ENCODE measurements at regions not wholly inside any gene's neighbourhood (a gene's known extent, or its start where the extent isn't known, plus 50 kb on each side); places are given as distances from the start of the nearest gene placed in this dataset.

- TF ChIP-seq GABPA (IDR thresholded peaks at IDR 0.05; ENCODE audit: low read depth): no peak
- no peak for TF ChIP-seq CTCF (IDR thresholded peaks at IDR 0.05; ENCODE audit: insufficient read depth, low read length)
- no peak for TF ChIP-seq REST (IDR thresholded peaks at IDR 0.05; ENCODE audit: insufficient replicate concordance, low read depth)
- TF ChIP-seq SPI1 (IDR thresholded peaks at IDR 0.05; ENCODE audit: borderline replicate concordance, low read depth): no peak
- TF ChIP-seq POLR2AphosphoS5 (IDR thresholded peaks at IDR 0.05; ENCODE audit: low read depth): no peak
Observed at GRCh38 chr7:53292341-53292740, 256.9 kb downstream of the POM121L12 start.

Measured in HL-60 (cell line).